Trophoblast cell (in vitro differentiated cells and primary cell): ENCODE measurements at regions not wholly inside any gene's neighbourhood (a gene's known extent, or its start where the extent isn't known, plus 50 kb on each side); places are given as distances from the start of the nearest gene placed in this dataset.

ENCODE experiments used
- DNase-seq, 2 donors: peaks; one replicate each; pipeline ENCODE4 v3.0.0-alpha.2; 2016
- H2AFZ ChIP-seq: 2 replicates; pipeline ENCODE4 v1.6.1; 2013; ENCODE audit warnings: low read length, moderate library complexity, mild to moderate bottlenecking; ENCODE audit not compliant: insufficient read depth, poor library complexity
- H2AK5ac ChIP-seq: 2 replicates; pipeline ENCODE4 v1.6.1; 2013; ENCODE audit warnings: mild to moderate bottlenecking, low read length
- H2BK120ac ChIP-seq: 2 replicates; pipeline ENCODE4 v1.6.1; 2013; ENCODE audit warnings: low read length, mild to moderate bottlenecking, moderate library complexity; ENCODE audit not compliant: insufficient read depth, poor library complexity
- H2BK12ac ChIP-seq: 2 replicates; pipeline ENCODE4 v1.6.1; 2013; ENCODE audit warnings: mild to moderate bottlenecking, low read length, moderate library complexity
- H2BK5ac ChIP-seq: 2 replicates; pipeline ENCODE4 v1.6.1; 2013; ENCODE audit warnings: low read length, low read depth, moderate library complexity, mild to moderate bottlenecking; ENCODE audit not compliant: poor library complexity
- H3K14ac ChIP-seq: 2 replicates; pipeline ENCODE4 v1.6.1; 2013; ENCODE audit warnings: mild to moderate bottlenecking, low read length
- H3K18ac ChIP-seq: 2 replicates; pipeline ENCODE4 v1.6.1; 2013; ENCODE audit warnings: mild to moderate bottlenecking, low read length
- H3K23ac ChIP-seq: 2 replicates; pipeline ENCODE4 v1.6.1; 2013; ENCODE audit warnings: low read length
- H3K27ac ChIP-seq: 2 replicates; pipeline ENCODE4 v1.5.1; 2013; ENCODE audit warnings: low read depth, mild to moderate bottlenecking, inconsistent platforms, low read length, moderate library complexity
- H3K27me3 ChIP-seq: 2 replicates; pipeline ENCODE4 v1.6.1; 2013; ENCODE audit warnings: inconsistent platforms, mild to moderate bottlenecking, low read length, moderate library complexity; ENCODE audit not compliant: insufficient read depth
- H3K36me3 ChIP-seq, 2 experiments: 1 replicate in 1 of 2; 2 replicates in 1 of 2; pipeline ENCODE4 v1.6.1; 2013; ENCODE audit warnings: low read length in 2 of 2, mild to moderate bottlenecking in 2 of 2, moderate library complexity in 1 of 2; ENCODE audit not compliant: insufficient read depth in 2 of 2, control insufficient read depth in 1 of 2
- H3K4ac ChIP-seq: 2 replicates; pipeline ENCODE4 v1.6.1; 2013; ENCODE audit warnings: low read depth, mild to moderate bottlenecking, low read length, moderate library complexity
- H3K4me1 ChIP-seq, 2 experiments: 1 replicate in 1 of 2; 2 replicates in 1 of 2; pipeline ENCODE4 v1.6.1; 2013; ENCODE audit warnings: low read length in 2 of 2, mild to moderate bottlenecking in 2 of 2, moderate library complexity in 1 of 2; ENCODE audit not compliant: insufficient read depth in 2 of 2, control insufficient read depth in 1 of 2
- H3K4me2 ChIP-seq: 2 replicates; pipeline ENCODE4 v1.6.1; 2013; ENCODE audit warnings: inconsistent platforms, mild to moderate bottlenecking, low read length, moderate library complexity
- H3K4me3 ChIP-seq: 2 replicates; pipeline ENCODE4 v1.5.1; 2013; ENCODE audit warnings: mild to moderate bottlenecking, low read depth, low read length, inconsistent platforms
- H3K79me1 ChIP-seq: one replicate; pipeline ENCODE4 v1.6.1; 2013; ENCODE audit warnings: low read length
- H3K79me2 ChIP-seq: 2 replicates; pipeline ENCODE4 v1.6.1; 2013; ENCODE audit warnings: low read length, mild to moderate bottlenecking; ENCODE audit not compliant: control insufficient read depth, insufficient read depth, poor library complexity
- H3K9ac ChIP-seq: 2 replicates; pipeline ENCODE4 v1.6.1; 2013; ENCODE audit warnings: mild to moderate bottlenecking, low read length
- H3K9me3 ChIP-seq: 2 replicates; pipeline ENCODE4 v1.6.1; 2013; ENCODE audit warnings: low read depth, mild to moderate bottlenecking, control low read depth, inconsistent platforms, low read length; ENCODE audit not compliant: insufficient read depth
- H4K12ac ChIP-seq: 2 replicates; pipeline ENCODE4 v1.6.1; 2013; ENCODE audit warnings: low read depth, mild to moderate bottlenecking, low read length, moderate library complexity
- H4K8ac ChIP-seq: 2 replicates; pipeline ENCODE4 v1.6.1; 2013; ENCODE audit warnings: low read depth, mild to moderate bottlenecking, low read length, moderate library complexity
- H4K91ac ChIP-seq: one replicate; pipeline ENCODE4 v1.6.1; 2013; ENCODE audit warnings: low read depth, mild to moderate bottlenecking, low read length, moderate library complexity
- WGBS: extraction: QIAGEN DNeasy Blood & Tissue Kit; methylation state at CpG from one replicate; pipeline ENCODE4 v1.1.7; 2013; ENCODE audit warnings: missing lambda C conversion rate; ENCODE audit not compliant: insufficient read length, insufficient coverage; ENCODE audit errors: extremely low coverage; 5-methylcytosine and 5-hydroxymethylcytosine counted together

- Histone ChIP-seq H3K4ac (no peak overlapping the region), H2BK120ac (no peak overlapping the region), H2BK12ac (no peak overlapping the region), H3K23ac (no peak overlapping the region), H3K36me3 (no peaks in the 10 kb centered on the region), H2AK5ac (no peak overlapping the region), H3K4me2 (no peak overlapping the region), H4K12ac (no peak overlapping the region), H2BK5ac (no peak overlapping the region), H3K27me3 (no peaks in the 10 kb centered on the region), H3K14ac (no peak overlapping the region), H4K8ac (no peak overlapping the region), H4K91ac (no peak overlapping the region), H3K79me1 (no peaks in the 10 kb centered on the region), H3K27ac (no peak overlapping the region), H3K9me3 (no peaks in the 10 kb centered on the region), H3K4me1 (no peaks in the 10 kb centered on the region), H3K18ac (no peak overlapping the region), H3K79me2 (no peaks in the 10 kb centered on the region), H3K4me3 (no peak overlapping the region), H3K9ac (no peak overlapping the region), H2AFZ (no peak overlapping the region)
- WGBS = no CpG with 5 or more reads among the region's 3 CpGs
- DNase-seq = peak; percentile 24 to 56
These were observed 390.1 kb downstream of the DMRT2 start for GRCh38 chr9:1440256-1440655.

DNA sequence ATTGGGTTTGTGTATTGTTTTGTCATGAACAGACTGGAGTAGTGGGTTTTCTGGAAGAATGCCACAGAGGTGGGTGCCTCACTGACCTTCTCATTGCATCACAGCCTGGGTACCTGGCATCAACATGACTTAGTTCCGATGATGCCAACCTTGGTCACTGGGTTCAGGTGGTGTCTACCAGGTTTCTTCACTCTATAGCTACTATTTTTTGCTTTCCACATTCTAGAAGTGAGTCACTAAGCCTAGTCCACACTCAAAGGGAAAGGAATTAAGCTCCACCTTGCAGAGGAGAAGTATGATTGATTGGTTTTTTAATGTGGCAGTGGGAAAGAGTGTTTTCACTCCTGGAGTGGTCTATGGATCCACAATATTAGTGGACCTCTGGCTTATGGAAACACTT is 391.9 kb downstream of the DMRT2 start:
- Histone ChIP-seq H3K4me2 (no peak overlapping the region), H3K4me3 (no peak overlapping the region), H2AFZ (no peak overlapping the region), H3K14ac (no peak overlapping the region), H2BK12ac (no peak overlapping the region), H2AK5ac (no peak overlapping the region), H3K4ac (no peak overlapping the region), H3K4me1 (no peaks in the 10 kb centered on the region), H3K9me3 (no peaks in the 10 kb centered on the region), H3K23ac (no peak overlapping the region), H2BK5ac (no peak overlapping the region), H3K18ac (no peak overlapping the region), H3K79me1 (no peaks in the 10 kb centered on the region), H3K9ac (no peak overlapping the region), H4K8ac (no peak overlapping the region), H4K12ac (no peak overlapping the region), H3K27me3 (no peaks in the 10 kb centered on the region), H2BK120ac (no peak overlapping the region), H4K91ac (no peak overlapping the region), H3K79me2 (no peaks in the 10 kb centered on the region), H3K27ac (no peak overlapping the region), H3K36me3 (no peaks in the 10 kb centered on the region)
- WGBS = no CpG with 5 or more reads among the region's 1 CpG
- DNase-seq = no peak

- Histone ChIP-seq H2BK120ac (no peak overlapping the region), H4K8ac (no peak overlapping the region), H3K14ac (no peak overlapping the region), H2AFZ (no peak overlapping the region), H3K27ac (no peak overlapping the region), H3K18ac (no peak overlapping the region), H3K79me2 (no peaks in the 10 kb centered on the region), H3K4me3 (no peak overlapping the region), H3K9ac (no peak overlapping the region), H3K4ac (no peak overlapping the region), H3K9me3 (no peaks in the 10 kb centered on the region), H3K4me2 (no peak overlapping the region), H4K12ac (no peak overlapping the region), H3K27me3 (no peaks in the 10 kb centered on the region), H3K79me1 (no peaks in the 10 kb centered on the region), H2BK5ac (no peak overlapping the region), H4K91ac (no peak overlapping the region), H3K4me1 (no peaks in the 10 kb centered on the region), H3K23ac (no peak overlapping the region), H2AK5ac (no peak overlapping the region), H3K36me3 (no peaks in the 10 kb centered on the region), H2BK12ac (no peak overlapping the region)
- no CpG with 5 or more reads among the region's 1 CpG for WGBS
- no peak for DNase-seq
These were observed 393.3 kb downstream of the DMRT2 start for GRCh38 chr9:1443450-1443849.

DNA sequence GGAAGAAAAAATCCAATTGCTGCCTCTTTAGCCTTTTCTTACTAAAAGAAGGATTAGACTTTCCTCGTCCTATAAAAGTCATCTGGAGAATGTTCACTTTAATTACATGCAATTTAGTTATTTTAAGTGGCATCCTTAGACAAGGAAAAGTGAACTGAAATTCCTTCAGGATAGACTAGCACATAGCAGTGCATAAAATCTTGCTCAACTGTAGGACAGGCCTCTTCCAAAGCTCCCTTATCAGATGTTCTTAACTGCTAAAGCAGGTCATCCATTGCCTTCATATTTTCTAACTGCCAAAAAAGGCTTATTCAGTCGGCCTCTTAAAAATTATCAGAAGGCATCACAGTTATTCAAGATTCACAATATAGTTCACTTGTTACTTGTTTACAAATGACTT is 396.5 kb downstream of the DMRT2 start:
- no CpG with 5 or more reads among the region's 2 CpGs for WGBS
- no peak overlapping the region for H4K8ac ChIP-seq

More for the DNA sequence above, 396.5 kb downstream of the DMRT2 start:
- H3K27ac ChIP-seq = no peak overlapping the region
- H3K4me1 ChIP-seq = no peaks in the 10 kb centered on the region
- H3K14ac ChIP-seq = no peak overlapping the region
- H3K4me2 ChIP-seq = no peak overlapping the region
- no peak overlapping the region for H3K4ac ChIP-seq
- no peak overlapping the region for H4K91ac ChIP-seq
- H2AFZ ChIP-seq = no peak overlapping the region
- no peak overlapping the region for H3K23ac ChIP-seq
- H2AK5ac ChIP-seq = no peak overlapping the region
- H3K9me3 ChIP-seq = no peaks in the 10 kb centered on the region
- no peak overlapping the region for H4K12ac ChIP-seq
- H3K79me1 ChIP-seq = no peaks in the 10 kb centered on the region
- H3K36me3 ChIP-seq = no peaks in the 10 kb centered on the region
- no peaks in the 10 kb centered on the region for H3K27me3 ChIP-seq
- H3K79me2 ChIP-seq = no peaks in the 10 kb centered on the region
- H2BK12ac ChIP-seq = no peak overlapping the region
- no peak overlapping the region for H3K4me3 ChIP-seq
- H2BK5ac ChIP-seq = no peak overlapping the region
- DNase-seq = no peak
- H3K18ac ChIP-seq = no peak overlapping the region
- H3K9ac ChIP-seq = no peak overlapping the region
- H2BK120ac ChIP-seq = no peak overlapping the region
